ENCODE measurements at regions not wholly inside any gene's neighbourhood (a gene's known extent, or its start where the extent isn't known, plus 50 kb on each side); places are given as distances from the start of the nearest gene placed in this dataset.

DNA sequence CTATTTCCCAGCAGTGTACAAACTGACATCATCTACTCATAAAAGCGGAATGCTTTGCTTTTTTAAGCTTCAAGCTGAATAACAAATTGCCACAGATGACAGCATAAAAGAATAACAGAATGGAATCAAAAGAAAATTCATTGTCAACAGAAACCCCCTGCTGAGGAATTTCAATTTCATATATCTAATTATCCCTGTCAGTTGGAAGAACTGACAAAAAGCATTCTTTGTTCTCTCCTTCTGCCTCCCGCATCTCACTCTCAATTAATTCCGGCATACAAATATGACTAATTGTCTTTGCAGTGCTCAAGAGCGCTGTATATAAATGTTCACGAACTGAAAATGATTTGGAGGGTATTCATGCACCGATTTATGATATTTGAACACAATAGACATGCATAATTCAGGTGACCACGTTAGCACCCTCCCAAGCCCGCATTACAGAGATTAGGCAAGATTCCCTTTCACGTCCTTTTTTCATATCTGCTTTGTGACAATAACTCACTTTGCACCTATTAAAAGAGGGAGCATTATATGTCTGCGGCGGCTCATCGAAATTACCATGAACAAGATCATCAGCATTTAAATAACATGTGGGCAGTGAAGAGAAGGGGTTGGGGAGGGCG is 277.7 kb upstream of the SALL3 start:
- no peak overlapping the region for H3K4me3 ChIP-seq (ENCODE audit: low read depth, low read length)
- no peaks in the 10 kb centered on the region for H3K36me3 ChIP-seq (ENCODE audit: control insufficient read depth, insufficient read depth, low read length)
- TF ChIP-seq, protein P1, sequence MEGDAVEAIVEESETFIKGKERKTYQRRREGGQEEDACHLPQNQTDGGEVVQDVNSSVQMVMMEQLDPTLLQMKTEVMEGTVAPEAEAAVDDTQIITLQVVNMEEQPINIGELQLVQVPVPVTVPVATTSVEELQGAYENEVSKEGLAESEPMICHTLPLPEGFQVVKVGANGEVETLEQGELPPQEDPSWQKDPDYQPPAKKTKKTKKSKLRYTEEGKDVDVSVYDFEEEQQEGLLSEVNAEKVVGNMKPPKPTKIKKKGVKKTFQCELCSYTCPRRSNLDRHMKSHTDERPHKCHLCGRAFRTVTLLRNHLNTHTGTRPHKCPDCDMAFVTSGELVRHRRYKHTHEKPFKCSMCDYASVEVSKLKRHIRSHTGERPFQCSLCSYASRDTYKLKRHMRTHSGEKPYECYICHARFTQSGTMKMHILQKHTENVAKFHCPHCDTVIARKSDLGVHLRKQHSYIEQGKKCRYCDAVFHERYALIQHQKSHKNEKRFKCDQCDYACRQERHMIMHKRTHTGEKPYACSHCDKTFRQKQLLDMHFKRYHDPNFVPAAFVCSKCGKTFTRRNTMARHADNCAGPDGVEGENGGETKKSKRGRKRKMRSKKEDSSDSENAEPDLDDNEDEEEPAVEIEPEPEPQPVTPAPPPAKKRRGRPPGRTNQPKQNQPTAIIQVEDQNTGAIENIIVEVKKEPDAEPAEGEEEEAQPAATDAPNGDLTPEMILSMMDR (IDR thresholded peaks at IDR 0.05; ENCODE audit: insufficient read depth, low read length, poor library complexity, severe bottlenecking) = no peak
- no peak for DNase-seq (ENCODE audit: low read depth)
- H3K27me3 ChIP-seq (ENCODE audit: control insufficient read depth, insufficient read depth, low read length) = no peaks in the 10 kb centered on the region

DNA sequence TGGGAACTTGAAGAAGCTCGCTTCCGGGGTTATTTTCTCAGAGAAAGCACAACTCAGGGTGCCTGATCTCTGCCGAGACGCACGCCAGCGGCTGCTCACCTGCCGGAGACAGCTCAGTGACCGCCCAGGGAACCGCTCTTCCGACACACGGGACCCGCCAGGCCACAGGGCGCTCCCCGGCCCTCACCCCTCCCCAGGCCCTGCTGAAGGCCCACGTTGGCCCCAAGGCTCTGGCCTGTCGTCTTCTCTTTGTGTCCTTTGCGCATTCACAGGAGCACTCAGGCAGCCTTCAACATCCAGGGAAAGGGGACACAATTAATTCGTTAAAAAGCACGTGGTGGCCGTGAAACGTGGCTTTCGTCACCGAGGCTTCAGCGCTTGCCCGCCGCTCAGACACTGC is 276.3 kb upstream of the SALL3 start:
- Histone ChIP-seq H3K36me3 (ENCODE audit: control insufficient read depth, insufficient read depth, low read length) (no peaks in the 10 kb centered on the region), H3K27me3 (ENCODE audit: control insufficient read depth, insufficient read depth, low read length) (no peaks in the 10 kb centered on the region), H3K4me3 (ENCODE audit: low read depth, low read length) (no peak overlapping the region)
- TF ChIP-seq, protein P1 (IDR thresholded peaks at IDR 0.05; ENCODE audit: insufficient read depth, low read length, poor library complexity, severe bottlenecking) = no peak
- DNase-seq (ENCODE audit: low read depth) = no peak

DNA sequence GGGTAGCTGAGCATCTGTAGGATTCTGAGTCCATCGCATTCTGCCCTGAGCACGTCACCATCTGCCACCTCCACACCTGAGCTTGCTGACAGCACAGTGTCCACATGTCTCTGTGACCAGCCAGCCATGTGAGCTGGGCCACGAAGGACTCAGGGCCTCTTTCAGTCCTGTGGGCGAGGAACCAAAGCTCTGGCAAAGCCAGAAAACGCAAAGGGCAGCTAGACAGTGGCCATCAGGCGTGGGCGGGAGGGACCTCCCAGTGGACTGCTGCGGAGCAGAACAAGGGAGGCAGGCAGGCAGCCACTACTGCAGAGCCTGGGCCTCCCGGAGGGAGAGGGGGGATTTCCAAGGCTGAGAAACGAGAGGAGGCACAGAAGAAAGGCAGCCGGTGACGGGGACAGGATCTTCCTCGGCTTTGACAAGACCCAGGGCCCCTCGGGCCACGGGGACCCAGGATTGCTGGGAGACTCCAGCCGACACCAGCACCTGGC is 274.6 kb upstream of the SALL3 start:
- TF ChIP-seq, protein P1 (IDR thresholded peaks at IDR 0.05; ENCODE audit: insufficient read depth, low read length, poor library complexity, severe bottlenecking) = no peak
- DNase-seq (ENCODE audit: low read depth) = no peak
- H3K4me3 ChIP-seq (ENCODE audit: low read depth, low read length) = no peak overlapping the region
- no peaks in the 10 kb centered on the region for H3K27me3 ChIP-seq (ENCODE audit: control insufficient read depth, insufficient read depth, low read length)
- no peaks in the 10 kb centered on the region for H3K36me3 ChIP-seq (ENCODE audit: control insufficient read depth, insufficient read depth, low read length)

DNA sequence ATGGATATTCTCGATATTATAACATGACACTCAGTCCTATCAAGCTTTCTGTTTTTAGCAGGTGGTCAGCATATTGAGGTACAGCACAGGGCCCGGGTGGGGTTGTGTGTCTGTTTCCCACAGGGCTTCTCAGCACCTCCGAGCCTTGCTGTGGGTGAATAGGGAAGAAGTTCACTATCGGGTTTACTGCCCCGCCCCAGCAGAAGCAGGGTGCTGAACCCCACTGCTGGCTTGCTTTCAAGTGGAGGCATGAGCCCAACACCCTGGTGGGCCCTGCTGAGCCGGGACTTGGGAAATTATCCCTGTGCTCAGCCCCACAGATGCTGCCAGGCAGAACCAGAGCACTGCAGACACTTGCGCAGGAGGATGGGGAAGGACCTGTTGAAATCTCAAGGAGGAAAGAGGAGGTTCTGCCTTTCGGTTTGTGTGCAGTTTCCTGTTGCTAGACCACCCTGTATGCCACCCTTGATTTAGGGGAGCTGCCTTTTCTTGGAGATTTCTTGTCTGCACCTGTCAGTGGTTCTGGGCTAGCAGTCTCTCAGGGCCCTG is 270.3 kb upstream of the SALL3 start:
- DNase-seq (ENCODE audit: low read depth) = no peak
- Histone ChIP-seq H3K4me3 (ENCODE audit: low read depth, low read length) (no peak overlapping the region), H3K36me3 (ENCODE audit: control insufficient read depth, insufficient read depth, low read length) (no peaks in the 10 kb centered on the region), H3K27me3 (ENCODE audit: control insufficient read depth, insufficient read depth, low read length) (no peaks in the 10 kb centered on the region)
- TF ChIP-seq, protein P1 (IDR thresholded peaks at IDR 0.05; ENCODE audit: insufficient read depth, low read length, poor library complexity, severe bottlenecking) = no peak

DNA sequence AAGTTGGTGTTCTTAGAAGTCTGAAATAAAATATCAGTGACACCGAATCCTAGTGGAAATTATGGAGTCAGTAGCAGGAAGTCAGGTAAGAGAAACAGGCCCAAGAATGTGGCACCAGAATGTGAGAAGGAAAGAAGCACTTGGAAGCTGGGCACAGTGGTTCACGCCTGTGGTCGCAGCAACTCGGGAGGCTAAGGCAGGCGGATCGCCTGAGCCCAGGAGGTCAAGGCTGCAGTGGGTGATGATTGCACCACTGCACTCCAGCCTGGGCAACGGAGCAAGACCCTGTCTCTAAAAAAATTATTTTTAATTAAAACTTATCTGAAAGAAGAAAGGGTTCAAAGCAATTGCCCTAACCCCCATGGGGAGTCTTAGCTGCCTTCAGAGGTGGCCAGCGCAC is 268.3 kb upstream of the SALL3 start:
- Histone ChIP-seq H3K4me3 (ENCODE audit: low read depth, low read length) (no peak overlapping the region), H3K36me3 (ENCODE audit: control insufficient read depth, insufficient read depth, low read length) (no peaks in the 10 kb centered on the region), H3K27me3 (ENCODE audit: control insufficient read depth, insufficient read depth, low read length) (no peaks in the 10 kb centered on the region)
- DNase-seq (ENCODE audit: low read depth) = no peak
- TF ChIP-seq, protein P1 (IDR thresholded peaks at IDR 0.05; ENCODE audit: insufficient read depth, low read length, poor library complexity, severe bottlenecking) = no peak

DNA sequence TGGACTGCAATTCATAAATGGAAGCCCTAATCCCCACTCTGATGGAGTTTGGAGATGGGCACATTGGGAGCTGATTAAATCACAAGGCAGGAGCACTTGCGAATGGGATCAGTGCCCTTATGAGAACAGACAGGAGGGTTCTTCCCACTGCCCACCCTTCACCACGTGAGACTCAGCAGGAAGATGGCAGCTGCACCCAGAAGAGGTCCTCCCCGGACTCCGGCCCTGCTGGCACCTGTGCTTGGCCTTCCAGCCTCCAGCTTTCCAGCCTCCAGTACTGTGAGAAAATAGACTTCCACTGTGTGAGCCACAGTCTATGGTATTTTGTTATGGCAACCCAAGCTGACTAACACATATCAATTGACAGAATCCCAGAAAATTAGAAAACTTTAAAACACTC is 267.6 kb upstream of the SALL3 start:
- DNase-seq (ENCODE audit: low read depth) = no peak

More for the DNA sequence above, 267.6 kb upstream of the SALL3 start:
- Histone ChIP-seq H3K27me3 (ENCODE audit: control insufficient read depth, insufficient read depth, low read length) (no peaks in the 10 kb centered on the region), H3K36me3 (ENCODE audit: control insufficient read depth, insufficient read depth, low read length) (no peaks in the 10 kb centered on the region), H3K4me3 (ENCODE audit: low read depth, low read length) (no peak overlapping the region)
- TF ChIP-seq, protein P1 (IDR thresholded peaks at IDR 0.05; ENCODE audit: insufficient read depth, low read length, poor library complexity, severe bottlenecking) = no peak
